ENCODE measurements at regions not wholly inside any gene's neighbourhood (a gene's known extent, or its start where the extent isn't known, plus 50 kb on each side); places are given as distances from the start of the nearest gene placed in this dataset.
"Not testable (repeated sequence)": the region's sequence is repeated elsewhere in the genome, so short reads cannot be mapped to it uniquely, and the experiment has no call there.

DNA sequence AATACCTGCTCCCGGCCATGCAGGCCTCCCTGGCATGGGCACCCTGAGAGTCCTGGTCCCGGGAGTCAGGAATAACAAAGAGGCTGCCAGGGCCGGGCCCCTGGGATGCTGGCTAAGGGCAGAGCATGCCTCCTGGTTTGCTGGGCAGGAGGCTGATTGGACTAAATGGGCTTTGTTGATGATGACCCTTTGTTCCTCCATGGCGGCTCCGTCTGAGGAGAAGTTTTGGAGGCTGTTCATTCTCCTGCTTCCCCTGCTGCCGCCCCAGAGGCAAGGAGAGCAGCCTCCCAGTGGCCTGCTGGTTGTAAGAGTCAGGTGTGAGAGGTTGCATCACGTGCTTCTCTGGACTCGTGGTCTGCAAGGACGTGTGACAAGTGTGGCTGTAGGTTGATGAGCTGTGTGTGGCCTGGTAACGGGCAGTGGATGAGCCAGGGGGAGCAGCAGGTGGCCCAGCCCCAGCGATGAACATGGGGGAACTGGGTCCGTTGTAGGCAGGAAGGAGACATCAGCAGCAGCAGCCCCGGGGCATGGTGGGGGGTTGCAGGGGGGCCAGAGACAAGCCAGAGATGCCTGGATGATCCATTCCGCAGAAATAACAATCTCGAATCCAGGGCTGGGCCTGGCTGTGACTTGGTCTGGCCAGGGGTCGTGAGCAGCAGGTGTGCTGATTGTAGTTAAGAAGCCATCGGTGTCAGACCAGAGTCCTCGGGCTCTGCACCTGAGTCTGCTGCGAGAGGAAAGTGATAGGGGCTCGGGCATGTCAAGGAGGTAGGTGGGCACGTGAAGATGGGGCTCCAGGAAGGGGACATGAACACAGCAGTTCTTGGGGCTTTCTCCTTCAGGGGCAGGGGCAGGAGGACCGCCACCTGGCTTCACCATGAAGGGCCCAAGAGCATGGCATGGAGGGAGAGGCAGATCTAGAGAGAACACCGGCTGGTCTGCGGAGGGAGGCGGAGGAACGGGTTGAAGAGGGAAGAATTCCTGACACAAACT, 101.4 kb downstream of the TNFRSF13B start:
- DNase-seq: no peak

- DNase-seq: not testable (repeated sequence)
Observed at GRCh38 chr17:16869531-16870252, 102.2 kb downstream of the TNFRSF13B start.

GRCh38 chr17:16868616-16869015, 103.3 kb downstream of the TNFRSF13B start:
- DNase-seq: not testable (repeated sequence)

DNA sequence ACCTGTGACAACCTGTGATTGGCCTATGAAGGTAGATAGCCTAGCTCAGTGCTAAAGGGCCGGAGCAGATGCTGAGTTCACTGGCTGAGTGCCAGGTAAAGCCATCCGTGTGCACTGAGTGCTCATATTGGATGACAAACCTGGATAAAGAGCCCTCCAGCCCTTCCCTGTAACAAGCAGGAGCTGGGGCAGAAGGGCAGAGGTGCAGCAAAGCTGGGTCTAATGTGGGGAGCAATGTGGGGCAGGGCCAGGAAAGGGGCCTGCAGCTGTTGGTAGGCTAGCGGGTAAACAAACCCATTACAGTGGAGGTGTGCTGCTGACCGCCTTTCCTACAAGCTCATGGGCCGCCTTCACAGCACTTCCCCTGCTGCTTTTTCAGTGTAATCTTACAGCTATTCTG, 104.4 kb downstream of the TNFRSF13B start:
- not testable (repeated sequence) for DNase-seq

GRCh38 chr17:16866841-16867240, 105.1 kb downstream of the TNFRSF13B start:
- DNase-seq: not testable (repeated sequence)

GRCh38 chr17:16866436-16866835, 105.5 kb downstream of the TNFRSF13B start:
- DNase-seq: no peak

- DNase-seq: not testable (repeated sequence)
Observed at GRCh38 chr17:16865704-16866103, 106.2 kb downstream of the TNFRSF13B start.

DNA sequence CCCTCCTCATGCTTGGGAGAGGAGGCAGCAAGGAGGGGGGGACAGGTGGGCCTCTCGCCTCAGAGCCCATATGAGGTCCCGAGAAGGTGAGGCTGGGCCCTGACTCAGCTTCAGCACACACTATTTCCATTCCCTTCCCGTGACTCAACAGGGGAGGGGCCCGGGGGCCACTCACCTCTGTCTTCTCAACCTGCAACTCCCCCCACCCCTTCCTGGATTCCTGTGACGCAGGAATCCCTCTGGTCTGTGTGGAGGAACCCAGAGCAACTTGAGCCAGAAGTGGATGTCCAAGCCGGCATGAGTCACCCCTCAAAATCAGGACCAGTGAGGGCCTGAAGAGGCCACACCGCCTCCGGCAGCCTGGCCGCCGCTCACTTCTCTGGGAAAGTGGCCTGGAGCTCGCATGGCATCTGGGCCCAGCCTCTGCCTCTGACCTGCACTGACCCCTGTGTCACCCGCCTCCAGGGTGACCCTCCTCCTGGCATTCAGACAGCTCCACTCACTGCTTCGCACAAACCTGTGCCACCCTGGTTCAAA, 106.8 kb downstream of the TNFRSF13B start:
- DNase-seq: not testable (repeated sequence)

- not testable (repeated sequence) for DNase-seq
Observed at GRCh38 chr17:16864462-16865076, 107.3 kb downstream of the TNFRSF13B start.

GRCh38 chr17:16861152-16861551, 110.8 kb downstream of the TNFRSF13B start:
- DNase-seq: not testable (repeated sequence)

DNA sequence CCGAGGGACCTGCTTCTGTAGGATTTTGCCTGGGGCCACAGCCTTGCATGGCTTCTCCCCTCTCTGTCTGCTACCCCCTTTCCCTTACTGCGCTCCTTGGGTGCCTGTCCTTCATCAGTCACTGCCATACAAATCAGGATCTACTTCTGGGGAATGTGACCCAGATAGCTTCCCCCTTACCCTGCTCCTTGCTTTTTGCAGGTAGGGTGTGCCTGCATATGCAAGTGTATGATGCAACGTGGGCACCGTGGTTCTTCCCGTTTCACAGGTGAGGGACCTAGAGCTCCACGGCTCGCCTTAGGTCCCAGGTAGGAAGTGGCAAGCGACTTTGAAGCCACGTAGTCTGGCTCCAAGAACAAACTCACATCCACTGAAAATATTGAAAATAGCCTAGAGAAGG, 111.5 kb downstream of the TNFRSF13B start:
- not testable (repeated sequence) for DNase-seq

- not testable (repeated sequence) for DNase-seq
Observed at GRCh38 chr17:16859515-16859914, 112.4 kb downstream of the TNFRSF13B start.

GRCh38 chr17:16857746-16858145, 114.2 kb downstream of the TNFRSF13B start:
- DNase-seq: not testable (repeated sequence)

DNA sequence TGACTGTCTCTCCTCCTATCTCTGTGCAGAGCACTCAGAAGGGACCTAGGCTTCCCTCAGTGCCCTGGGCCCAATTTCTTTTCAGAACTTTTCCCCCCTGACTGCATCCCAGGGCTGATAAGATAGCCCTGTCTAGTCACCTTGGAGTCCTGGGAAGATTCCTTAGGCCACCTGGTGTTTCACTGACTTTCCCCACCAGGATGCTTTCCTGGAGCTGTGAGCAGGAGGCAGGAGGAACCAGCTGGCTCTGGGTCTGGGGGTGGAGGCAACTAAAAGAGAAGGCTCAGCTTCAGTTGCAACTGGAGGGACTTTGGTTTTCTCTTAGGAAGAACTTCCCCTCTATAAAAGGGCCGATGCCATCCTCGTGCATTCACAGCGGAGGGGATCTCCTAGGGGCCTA, 115.1 kb downstream of the TNFRSF13B start:
- DNase-seq: not testable (repeated sequence)

DNA sequence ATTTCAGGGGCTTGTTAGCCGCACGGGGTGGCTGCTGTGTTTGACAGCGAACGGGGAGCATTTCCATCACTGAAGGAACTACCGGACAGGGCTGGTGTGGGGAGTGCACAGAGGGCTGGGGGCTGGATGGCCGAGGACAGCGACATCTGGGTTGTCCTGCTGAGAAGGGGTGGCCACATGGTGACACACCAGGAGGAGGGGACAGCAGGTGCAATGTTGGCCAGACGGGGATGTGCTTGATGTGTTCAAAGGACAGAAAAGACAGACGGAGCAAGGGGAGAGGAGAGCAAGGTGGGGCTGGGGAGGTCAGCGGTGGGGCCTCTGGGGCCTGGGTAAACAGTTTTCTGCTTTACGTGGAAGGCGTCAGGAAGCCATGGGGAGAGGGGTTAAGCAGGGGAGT, 115.7 kb downstream of the TNFRSF13B start:
- DNase-seq: not testable (repeated sequence)

DNA sequence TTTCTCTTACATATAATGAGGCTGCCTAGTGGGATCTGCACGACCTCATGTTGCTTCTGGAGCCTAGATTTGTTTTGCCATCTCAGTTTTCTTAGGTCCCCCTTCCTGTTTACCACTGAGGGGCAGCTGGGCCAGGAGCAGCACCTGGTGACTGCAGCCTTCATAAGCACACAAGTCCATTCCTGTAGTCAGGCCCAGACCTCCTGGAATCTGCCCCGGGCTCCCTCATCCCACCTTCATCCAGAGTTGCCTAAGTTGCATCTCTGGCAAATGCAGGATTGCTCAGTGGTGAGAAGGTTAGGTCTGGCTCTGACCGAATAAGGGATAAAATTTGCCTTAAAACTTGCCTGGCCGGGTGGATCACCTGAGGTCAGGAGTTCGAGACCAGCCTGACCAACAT, 117.3 kb downstream of the TNFRSF13B start:
- DNase-seq: not testable (repeated sequence)

DNA sequence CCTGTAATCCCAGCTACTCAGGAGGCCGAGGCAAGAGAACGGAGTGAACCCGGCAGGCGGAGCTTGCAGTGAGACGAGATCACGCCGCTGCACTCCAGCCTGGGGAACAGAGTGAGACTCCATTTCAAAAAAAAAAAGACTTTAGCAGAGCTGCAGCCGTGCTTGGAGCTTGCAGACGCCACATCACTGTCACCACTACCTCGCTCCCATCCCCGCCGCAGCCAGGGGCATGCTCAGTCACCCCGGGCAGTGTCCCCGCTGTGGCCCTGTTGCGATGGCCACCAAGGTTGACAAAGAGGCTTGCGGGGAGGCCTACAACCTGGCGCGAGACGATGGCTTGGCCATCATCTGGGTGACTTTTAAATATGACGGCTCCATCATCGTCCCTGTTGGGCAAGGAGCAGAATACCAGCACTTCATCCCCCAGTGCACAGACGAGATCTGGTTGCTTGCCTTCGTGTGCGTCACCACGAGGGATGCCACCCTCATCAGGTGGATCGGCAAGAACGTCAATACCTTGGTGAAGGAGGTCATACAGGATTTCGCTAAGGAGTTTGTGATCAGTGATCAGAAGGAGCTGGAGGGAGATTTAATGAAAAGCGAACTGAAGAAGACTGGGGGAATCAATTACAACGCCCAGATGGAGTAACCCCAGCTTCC, 118.1 kb downstream of the TNFRSF13B start:
- DNase-seq: no peak

DNA sequence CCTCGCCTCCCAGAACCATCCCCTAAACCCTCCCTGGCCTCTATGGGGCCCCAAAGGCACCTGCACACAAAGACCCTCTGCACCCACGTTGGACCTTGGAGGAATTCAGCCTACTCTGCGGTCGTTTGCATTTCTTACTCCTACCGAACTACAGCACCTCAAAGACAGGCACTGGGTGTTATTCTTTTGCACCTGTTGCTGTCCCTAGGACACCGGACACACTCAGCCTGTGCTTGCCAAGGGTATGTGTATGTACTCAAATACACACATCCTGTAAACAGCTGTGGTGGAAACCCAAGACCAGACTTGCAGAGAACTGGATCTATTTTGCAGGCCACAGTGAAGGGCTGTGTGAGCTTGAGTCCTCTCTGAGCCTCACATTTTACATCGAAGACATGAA, 122.1 kb downstream of the TNFRSF13B start:
- not testable (repeated sequence) for DNase-seq

- not testable (repeated sequence) for DNase-seq
Observed at GRCh38 chr17:16848997-16849396, 122.9 kb downstream of the TNFRSF13B start.

DNA sequence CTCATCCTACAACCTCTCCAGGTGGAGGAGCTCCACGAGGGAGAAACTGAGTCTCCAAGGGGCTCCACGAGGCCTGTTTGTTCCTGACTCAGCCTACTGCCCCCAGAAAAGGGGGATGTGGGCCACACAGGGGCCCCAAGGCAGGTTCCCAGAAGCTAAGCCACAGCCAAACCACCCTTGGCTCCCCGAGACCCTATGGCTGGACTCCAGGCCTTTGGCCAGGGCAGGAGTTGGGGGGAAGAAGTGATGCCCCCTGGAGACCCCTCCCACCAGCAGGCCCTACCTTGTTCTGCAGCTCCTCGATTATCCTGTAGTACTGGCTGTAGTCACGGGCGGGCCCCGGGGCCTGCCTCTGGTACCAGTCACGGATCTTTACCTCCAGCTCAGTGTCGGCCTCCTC, 126.8 kb downstream of the TNFRSF13B start:
- DNase-seq: not testable (repeated sequence)

DNA sequence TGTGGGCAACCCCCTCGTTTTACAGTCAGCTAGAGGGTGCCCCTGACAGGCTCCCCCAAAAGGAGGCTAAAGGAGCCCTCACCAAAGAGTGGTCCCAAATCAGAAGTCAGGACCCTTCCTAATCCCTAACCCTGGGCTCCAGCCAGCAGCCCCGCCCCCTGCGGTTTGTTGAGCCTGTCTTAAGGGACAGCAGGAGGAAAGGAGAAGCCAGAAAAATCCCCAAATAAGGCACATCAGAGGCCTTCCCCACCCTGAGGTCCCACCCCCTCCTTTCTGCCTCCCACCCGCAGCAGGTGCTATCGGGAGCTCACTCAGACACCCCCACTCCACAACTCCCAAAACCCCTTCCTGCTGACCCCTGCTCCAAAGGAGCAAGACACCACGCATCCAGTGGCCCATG, 127.2 kb downstream of the TNFRSF13B start:
- not testable (repeated sequence) for DNase-seq

- not testable (repeated sequence) for DNase-seq
Observed at GRCh38 chr17:16843511-16843910, 128.4 kb downstream of the TNFRSF13B start.
